DOHH2 (cell line): ENCODE measurements at regions not wholly inside any gene's neighbourhood (a gene's known extent, or its start where the extent isn't known, plus 50 kb on each side); places are given as distances from the start of the nearest gene placed in this dataset.

Experiments used
- H3F3A ChIP-seq: fragments of 200-600 bp; sonication (generic), shearing (Covaris generic); 2 replicates; pipeline ENCODE4 v1.6.0; 2016; ENCODE audit warnings: antibody characterized with exemption, mild to moderate bottlenecking; ENCODE audit not compliant: control insufficient read depth, insufficient read depth
- H3K27ac ChIP-seq: fragments of 200-600 bp; sonication (generic); 2 replicates; pipeline ENCODE4 v1.5.1; 2014; ENCODE audit warnings: low read depth, mild to moderate bottlenecking, low read length, moderate library complexity
- H3K27me3 ChIP-seq: fragments of 200-600 bp; sonication (generic); 2 replicates; pipeline ENCODE4 v1.6.1; 2014; ENCODE audit warnings: mild to moderate bottlenecking, low read length, mixed read lengths; ENCODE audit not compliant: control insufficient read depth
- H3K36me3 ChIP-seq: fragments of 200-600 bp; sonication (generic); 2 replicates; pipeline ENCODE4 v1.6.1; 2014; ENCODE audit warnings: mild to moderate bottlenecking, low read length, moderate library complexity, mixed read lengths; ENCODE audit not compliant: control insufficient read depth
- H3K4me1 ChIP-seq: fragments of 200-600 bp; sonication (generic); 2 replicates; pipeline ENCODE4 v1.6.1; 2014; ENCODE audit warnings: mild to moderate bottlenecking, low read length, mixed read lengths; ENCODE audit not compliant: control insufficient read depth
- H3K4me2 ChIP-seq: fragments of 200-600 bp; sonication (generic); 2 replicates; pipeline ENCODE4 v1.6.0; 2014; ENCODE audit warnings: mild to moderate bottlenecking, low read length, moderate library complexity
- H3K4me3 ChIP-seq: fragments of 200-600 bp; sonication (generic); 2 replicates; pipeline ENCODE4 v1.5.1; 2014; ENCODE audit warnings: mild to moderate bottlenecking, low read length, mixed read lengths
- H3K79me2 ChIP-seq: fragments of 200-600 bp; sonication (generic); 2 replicates; pipeline ENCODE4 v1.6.1; 2014; ENCODE audit warnings: mild to moderate bottlenecking, low read length, mixed read lengths; ENCODE audit not compliant: control insufficient read depth
- H3K9me2 ChIP-seq: fragments of 200-600 bp; sonication (generic); replicated peaks from 2 replicates; pipeline ENCODE4 v1.6.1; 2014; ENCODE audit warnings: mild to moderate bottlenecking, low read length, mixed read lengths; ENCODE audit not compliant: control insufficient read depth
- H3K9me3 ChIP-seq: fragments of 200-600 bp; sonication (generic); 2 replicates; pipeline ENCODE4 v1.6.1; 2014; ENCODE audit warnings: antibody characterized with exemption, low read length, mixed read lengths; ENCODE audit not compliant: control insufficient read depth, insufficient read depth
- H4K20me1 ChIP-seq: fragments of 200-600 bp; sonication (generic); 2 replicates; pipeline ENCODE4 v1.6.0; 2014; ENCODE audit warnings: low read depth, mild to moderate bottlenecking, antibody characterized with exemption, low read length, moderate library complexity; ENCODE audit not compliant: control insufficient read depth, insufficient read depth
- EZH2phosphoT487 ChIP-seq: fragments of 200-600 bp; sonication (generic); IDR thresholded peaks from 2 replicates; pipeline ENCODE4 v1.6.1; 2017; ENCODE audit warnings: borderline replicate concordance, mild to moderate bottlenecking, antibody characterized with exemption, low read length, moderate library complexity, mixed read lengths
- TF ChIP-seq, protein P1 (sequence below): fragments of 200-600 bp; sonication (generic); IDR thresholded peaks from one replicate; pipeline ENCODE4 v1.5.1; 2014; ENCODE audit warnings: antibody characterized with exemption, mild to moderate bottlenecking, low read depth, low read length; ENCODE audit not compliant: poor library complexity, severe bottlenecking

DNA sequence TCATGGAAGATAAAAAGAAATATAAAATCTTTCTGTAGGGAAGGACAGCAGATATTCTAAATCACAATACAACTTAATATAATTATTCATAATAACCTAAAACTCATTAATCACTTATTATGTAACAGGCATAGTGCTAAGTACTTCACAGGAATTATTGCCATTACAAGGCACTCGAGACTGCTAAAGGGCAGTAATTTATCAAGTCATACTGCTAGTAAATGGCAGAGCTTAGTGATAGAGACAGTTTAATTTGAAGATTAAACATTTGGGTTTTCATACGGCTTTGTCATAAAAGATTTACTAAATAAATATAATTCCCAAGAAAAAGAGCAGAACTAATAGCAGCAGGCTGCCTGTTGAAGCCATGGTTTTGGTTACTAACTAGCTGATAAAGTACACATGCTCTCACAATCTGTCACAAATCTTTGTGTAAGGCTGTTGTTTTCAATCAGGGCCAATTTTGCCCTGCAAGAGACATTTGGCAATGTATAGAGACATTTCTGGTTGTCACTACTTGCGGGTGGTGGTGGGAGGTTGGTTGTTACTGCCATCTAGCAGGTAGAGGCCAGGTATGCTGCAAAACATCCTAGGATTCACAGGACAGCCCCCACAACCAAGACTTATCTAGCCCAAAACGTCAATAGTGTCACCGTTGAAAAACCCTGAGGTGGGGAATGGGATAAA, 233.3 kb upstream of the CACNA2D1 start:
- Histone ChIP-seq H3K27me3 (no peaks in the 10 kb centered on the region), H3K9me2 (no peaks in the 10 kb centered on the region), H3K79me2 (no peaks in the 10 kb centered on the region), H4K20me1 (no peaks in the 10 kb centered on the region), H3F3A (no peaks in the 10 kb centered on the region), H3K36me3 (no peaks in the 10 kb centered on the region), H3K4me1 (no peaks in the 10 kb centered on the region), H3K27ac (no peak overlapping the region), H3K4me3 (no peak overlapping the region), H3K9me3 (no peaks in the 10 kb centered on the region), H3K4me2 (no peak overlapping the region)
- TF ChIP-seq, protein P1, sequence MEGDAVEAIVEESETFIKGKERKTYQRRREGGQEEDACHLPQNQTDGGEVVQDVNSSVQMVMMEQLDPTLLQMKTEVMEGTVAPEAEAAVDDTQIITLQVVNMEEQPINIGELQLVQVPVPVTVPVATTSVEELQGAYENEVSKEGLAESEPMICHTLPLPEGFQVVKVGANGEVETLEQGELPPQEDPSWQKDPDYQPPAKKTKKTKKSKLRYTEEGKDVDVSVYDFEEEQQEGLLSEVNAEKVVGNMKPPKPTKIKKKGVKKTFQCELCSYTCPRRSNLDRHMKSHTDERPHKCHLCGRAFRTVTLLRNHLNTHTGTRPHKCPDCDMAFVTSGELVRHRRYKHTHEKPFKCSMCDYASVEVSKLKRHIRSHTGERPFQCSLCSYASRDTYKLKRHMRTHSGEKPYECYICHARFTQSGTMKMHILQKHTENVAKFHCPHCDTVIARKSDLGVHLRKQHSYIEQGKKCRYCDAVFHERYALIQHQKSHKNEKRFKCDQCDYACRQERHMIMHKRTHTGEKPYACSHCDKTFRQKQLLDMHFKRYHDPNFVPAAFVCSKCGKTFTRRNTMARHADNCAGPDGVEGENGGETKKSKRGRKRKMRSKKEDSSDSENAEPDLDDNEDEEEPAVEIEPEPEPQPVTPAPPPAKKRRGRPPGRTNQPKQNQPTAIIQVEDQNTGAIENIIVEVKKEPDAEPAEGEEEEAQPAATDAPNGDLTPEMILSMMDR: no peak
- TF ChIP-seq EZH2phosphoT487: no peak

DNA sequence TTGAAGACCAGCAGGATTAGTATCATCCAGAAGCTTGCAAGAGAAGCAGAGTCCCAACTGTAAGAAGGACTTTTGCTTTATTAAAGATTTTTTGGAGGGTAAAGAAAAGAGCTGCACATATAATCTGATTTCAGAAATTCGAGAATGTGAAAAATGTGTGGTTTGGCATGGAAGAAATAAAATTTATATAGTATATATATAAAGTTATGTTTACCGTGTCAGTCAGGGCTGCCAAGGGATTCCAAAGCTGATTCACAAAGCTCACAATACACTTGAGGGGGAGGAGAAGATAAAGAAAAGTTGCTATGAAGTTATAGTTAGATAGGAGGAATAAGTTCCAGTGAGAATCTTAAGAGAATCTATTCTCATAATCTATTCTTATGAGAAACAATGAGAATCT, 231.8 kb upstream of the CACNA2D1 start:
- no peaks in the 10 kb centered on the region for H3F3A ChIP-seq
- no peaks in the 10 kb centered on the region for H3K9me2 ChIP-seq
- H4K20me1 ChIP-seq: no peaks in the 10 kb centered on the region
- H3K4me1 ChIP-seq: no peaks in the 10 kb centered on the region
- H3K27me3 ChIP-seq: no peaks in the 10 kb centered on the region
- TF ChIP-seq, protein P1: no peak
- no peak for TF ChIP-seq EZH2phosphoT487
- no peak overlapping the region for H3K4me3 ChIP-seq
- H3K9me3 ChIP-seq: no peaks in the 10 kb centered on the region
- H3K79me2 ChIP-seq: no peaks in the 10 kb centered on the region
- no peak overlapping the region for H3K4me2 ChIP-seq
- H3K27ac ChIP-seq: no peak overlapping the region
- no peaks in the 10 kb centered on the region for H3K36me3 ChIP-seq

DNA sequence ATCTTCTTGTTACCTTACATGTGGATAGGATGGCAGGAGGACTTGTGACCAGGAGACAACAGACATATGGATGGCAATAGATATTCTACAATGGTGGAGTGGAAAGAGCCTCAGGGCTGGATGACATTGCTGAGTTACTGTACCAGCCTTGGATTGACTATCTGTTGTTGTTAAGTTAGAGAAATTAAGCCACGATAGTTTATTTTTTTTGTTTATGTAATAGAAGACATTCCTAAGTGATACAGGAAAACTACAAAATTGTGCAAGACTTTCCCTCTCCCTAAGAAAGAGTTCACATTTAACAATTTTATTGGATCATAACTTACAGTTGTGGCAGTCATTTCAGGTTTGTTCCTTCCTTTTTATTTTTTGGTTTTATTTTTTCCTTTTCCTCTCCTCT, 230.7 kb upstream of the CACNA2D1 start:
- H3K9me2 ChIP-seq: no peaks in the 10 kb centered on the region
- no peak overlapping the region for H3K4me3 ChIP-seq
- H3K27ac ChIP-seq: no peak overlapping the region
- H3K9me3 ChIP-seq: no peaks in the 10 kb centered on the region
- no peaks in the 10 kb centered on the region for H3K79me2 ChIP-seq
- H3K36me3 ChIP-seq: no peaks in the 10 kb centered on the region
- no peaks in the 10 kb centered on the region for H3K27me3 ChIP-seq
- H3F3A ChIP-seq: no peaks in the 10 kb centered on the region
- H4K20me1 ChIP-seq: no peaks in the 10 kb centered on the region
- H3K4me1 ChIP-seq: no peaks in the 10 kb centered on the region
- H3K4me2 ChIP-seq: no peak overlapping the region
- TF ChIP-seq, protein P1: no peak
- TF ChIP-seq EZH2phosphoT487: no peak

DNA sequence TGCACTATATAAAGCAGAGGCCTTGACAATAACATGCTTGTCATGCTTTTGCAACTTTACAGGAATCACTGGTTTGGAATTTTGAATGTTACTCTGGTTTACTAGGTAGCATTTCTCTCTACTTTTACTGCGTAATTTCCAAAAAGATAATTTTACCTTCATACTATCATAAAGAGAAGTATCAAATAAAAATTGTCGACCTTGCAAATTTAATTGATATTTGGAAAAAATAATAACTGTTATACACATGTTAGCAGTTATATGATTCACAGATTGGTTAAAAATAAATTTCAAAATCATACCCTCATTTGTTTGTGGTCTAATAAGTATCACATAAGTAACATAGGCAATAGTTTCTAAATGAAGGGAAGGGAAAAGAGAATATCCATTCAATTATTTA, 228.5 kb upstream of the CACNA2D1 start:
- Histone ChIP-seq H3K36me3 (no peaks in the 10 kb centered on the region), H3K79me2 (no peaks in the 10 kb centered on the region), H3K4me1 (no peaks in the 10 kb centered on the region), H3F3A (no peaks in the 10 kb centered on the region), H3K9me2 (no peaks in the 10 kb centered on the region), H4K20me1 (no peaks in the 10 kb centered on the region), H3K4me2 (no peak overlapping the region), H3K9me3 (no peaks in the 10 kb centered on the region), H3K4me3 (no peak overlapping the region), H3K27ac (no peak overlapping the region), H3K27me3 (no peaks in the 10 kb centered on the region)
- TF ChIP-seq, protein P1: no peak
- TF ChIP-seq EZH2phosphoT487: no peak
